ENCODE measurements at regions not wholly inside any gene's neighbourhood (a gene's known extent, or its start where the extent isn't known, plus 50 kb on each side); places are given as distances from the start of the nearest gene placed in this dataset.

DNA sequence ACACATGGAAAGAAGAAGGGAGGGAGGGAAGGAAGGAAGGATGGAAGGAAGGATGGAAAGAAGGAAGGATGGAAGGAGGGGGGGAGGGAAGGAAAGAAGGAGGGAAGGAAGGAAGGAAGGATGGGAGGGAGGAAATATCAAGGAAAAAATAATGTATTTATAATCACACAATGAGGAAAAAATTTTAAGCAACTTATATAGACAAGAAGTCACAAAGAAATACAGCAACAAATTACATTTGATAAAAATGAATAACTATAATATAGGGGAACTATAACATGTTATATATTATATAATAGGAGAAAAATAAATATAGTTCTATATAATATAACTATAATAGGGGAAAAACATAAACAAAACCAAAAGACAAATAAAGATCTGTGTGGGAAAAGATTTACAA lies 441.8 kb downstream of the LRATD1 start:
- TF ChIP-seq CTCF (conservative IDR thresholded peaks at IDR 0.05 in 1 of 2, IDR thresholded peaks at IDR 0.05 in 1 of 2; ENCODE audit: low read depth in 1 of 2, low read length in 2 of 2) (no peak), EZH2 (IDR thresholded peaks at IDR 0.05; ENCODE audit: low read length, missing control alignments) (no peak)
